ENCODE measurements at regions not wholly inside any gene's neighbourhood (a gene's known extent, or its start where the extent isn't known, plus 50 kb on each side); places are given as distances from the start of the nearest gene placed in this dataset.
"Not testable (repeated sequence)": the region's sequence is repeated elsewhere in the genome, so short reads cannot be mapped to it uniquely, and the experiment has no call there.

GRCh38 chr16:29612381-29613306, 50.4 kb upstream of the SPN start:
- Mint-ChIP-seq H3K4me3 (peak overlapping the region; percentile 97), H3K4me1 (ENCODE audit: low read depth) (peaks cover 20% of the 10 kb centered on the region), H3K27ac (peak overlapping the region; percentile 98)
- H3K9me3 Mint-ChIP-seq; H3K36me3 Mint-ChIP-seq (ENCODE audit: low read depth); H3K27me3 Mint-ChIP-seq (ENCODE audit: low read depth): not testable (repeated sequence)

Measured in T-helper 1 cell treated with Interleukin-12 subunit alpha and Interleukin-12 subunit beta and Interleukin-4 antibody, amounts not matched to agents 30 μg/mL and 1 μg/mL, for 36 hours (primary cell).